NCI-H446 treated with DMSO at 0.1 percent for 48 hours (cell line): ENCODE measurements at regions not wholly inside any gene's neighbourhood (a gene's known extent, or its start where the extent isn't known, plus 50 kb on each side); places are given as distances from the start of the nearest gene placed in this dataset.
"Not testable (repeated sequence)": the region's sequence is repeated elsewhere in the genome, so short reads cannot be mapped to it uniquely, and the experiment has no call there.

Experiments used
- DNase-seq: peaks from one replicate; lab custom pipeline; 2025; lab: John Stamatoyannopoulos, UW

- DNase-seq = no peak
Measured at GRCh38 chr1:173342736-173343135, 134.4 kb upstream of the PRDX6 start.

- DNase-seq = no peak
Measured at GRCh38 chr1:173344034-173344743, 132.9 kb upstream of the PRDX6 start.

GRCh38 chr1:173347282-173347818 lies 129.8 kb upstream of the PRDX6 start:
- DNase-seq = no peak

- not testable (repeated sequence) for DNase-seq
Measured at GRCh38 chr1:173352635-173353034, 124.5 kb upstream of the PRDX6 start.

GRCh38 chr1:173353350-173353749 lies 123.8 kb upstream of the PRDX6 start:
- DNase-seq = no peak

GRCh38 chr1:173354937-173355280 lies 122.2 kb upstream of the PRDX6 start:
- DNase-seq = no peak

GRCh38 chr1:173355281-173356031 lies 121.7 kb upstream of the PRDX6 start:
- DNase-seq = no peak

GRCh38 chr1:173356191-173356762 lies 120.9 kb upstream of the PRDX6 start:
- no peak for DNase-seq

GRCh38 chr1:173360487-173361063 lies 116.6 kb upstream of the PRDX6 start:
- DNase-seq = no peak

- DNase-seq = no peak
Measured at GRCh38 chr1:173362543-173362942, 114.6 kb upstream of the PRDX6 start.

GRCh38 chr1:173364827-173365226 lies 112.3 kb upstream of the PRDX6 start:
- DNase-seq = no peak

- DNase-seq = no peak
Measured at GRCh38 chr1:173365341-173365740, 111.8 kb upstream of the PRDX6 start.

GRCh38 chr1:173367136-173367535 lies 110.0 kb upstream of the PRDX6 start:
- DNase-seq = no peak

GRCh38 chr1:173370586-173370985 lies 106.5 kb upstream of the PRDX6 start:
- DNase-seq = not testable (repeated sequence)

GRCh38 chr1:173376065-173376464 lies 101.1 kb upstream of the PRDX6 start:
- DNase-seq = not testable (repeated sequence)

- no peak for DNase-seq
Measured at GRCh38 chr1:173377266-173377665, 99.9 kb upstream of the PRDX6 start.

GRCh38 chr1:173383351-173383750 lies 93.8 kb upstream of the PRDX6 start:
- DNase-seq = no peak

- DNase-seq = no peak
Measured at GRCh38 chr1:173388352-173388751, 88.8 kb upstream of the PRDX6 start.

GRCh38 chr1:173392895-173393658 lies 84.1 kb upstream of the PRDX6 start:
- DNase-seq = no peak

GRCh38 chr1:173393659-173394000 lies 83.5 kb upstream of the PRDX6 start:
- no peak for DNase-seq

GRCh38 chr1:173394813-173395212 lies 82.3 kb upstream of the PRDX6 start:
- DNase-seq = not testable (repeated sequence)

GRCh38 chr1:173395762-173396161 lies 81.4 kb upstream of the PRDX6 start:
- no peak for DNase-seq
